D721Med (cell line): ENCODE measurements at regions not wholly inside any gene's neighbourhood (a gene's known extent, or its start where the extent isn't known, plus 50 kb on each side); places are given as distances from the start of the nearest gene placed in this dataset.

Source experiments
- DNase-seq: peaks from one replicate; pipeline ENCODE4 v3.0.0; 2011; ENCODE audit warnings: low spot score; ENCODE audit not compliant: insufficient read length
- FAIRE-seq: peaks from 2 replicates; lab custom pipeline; 2011; peaks lifted over from hg19 to GRCh38; lab: Jason Lieb, UNC
- CTCF ChIP-seq: IDR thresholded peaks from 2 replicates; pipeline ENCODE4 v1.5.1; 2012; ENCODE audit warnings: mild to moderate bottlenecking, control low read depth; ENCODE audit not compliant: insufficient read depth; ENCODE audit errors: missing control alignments

GRCh38 chr15:48017747-48018146 lies 103.0 kb upstream of the SLC24A5 start:
- no peak for FAIRE-seq
- DNase-seq = no peak
- TF ChIP-seq CTCF = no peak

- FAIRE-seq (peak; percentile 88), DNase-seq (no peak)
- TF ChIP-seq CTCF = no peak
These were observed 100.6 kb upstream of the SLC24A5 start for GRCh38 chr15:48020166-48020565.

- no peak for DNase-seq
- TF ChIP-seq CTCF = no peak
- FAIRE-seq = no peak
These were observed 99.3 kb upstream of the SLC24A5 start for GRCh38 chr15:48021336-48022086.

- FAIRE-seq (no peak), DNase-seq (no peak)
- TF ChIP-seq CTCF = no peak
These were observed 95.7 kb upstream of the SLC24A5 start for GRCh38 chr15:48025118-48025517.

- TF ChIP-seq CTCF = no peak
- DNase-seq = no peak
- no peak for FAIRE-seq
These were observed 92.1 kb upstream of the SLC24A5 start for GRCh38 chr15:48028712-48029111.

GRCh38 chr15:48029642-48030041 lies 91.1 kb upstream of the SLC24A5 start:
- no peak for TF ChIP-seq CTCF
- DNase-seq = no peak
- no peak for FAIRE-seq

GRCh38 chr15:48031466-48031865 lies 89.3 kb upstream of the SLC24A5 start:
- no peak for TF ChIP-seq CTCF
- FAIRE-seq (no peak), DNase-seq (no peak)
